Adipocyte (in vitro differentiated cells): ENCODE measurements at regions not wholly inside any gene's neighbourhood (a gene's known extent, or its start where the extent isn't known, plus 50 kb on each side); places are given as distances from the start of the nearest gene placed in this dataset.

Experiments used
- DNase-seq: peaks from one replicate; pipeline ENCODE4 v3.0.0-alpha.2; 2015; ENCODE audit warnings: low read depth
- H3K27me3 ChIP-seq: replicated peaks from 2 replicates; pipeline ENCODE4 v1.7.0; 2013; ENCODE audit warnings: mild to moderate bottlenecking, low read length, moderate library complexity; ENCODE audit not compliant: control insufficient read depth, insufficient read depth
- H3K36me3 ChIP-seq: 2 replicates; pipeline ENCODE4 v1.7.0; 2013; ENCODE audit warnings: low read length, mild to moderate bottlenecking, moderate library complexity; ENCODE audit not compliant: control insufficient read depth, insufficient read depth, severe bottlenecking
- H3K4me1 ChIP-seq: 2 replicates; pipeline ENCODE4 v1.7.0; 2013; ENCODE audit warnings: mild to moderate bottlenecking, low read length, moderate library complexity; ENCODE audit not compliant: control insufficient read depth, insufficient read depth
- H3K4me3 ChIP-seq: 2 replicates; pipeline ENCODE4 v1.7.0; 2013; ENCODE audit warnings: mild to moderate bottlenecking, low read length, moderate library complexity
- H3K9ac ChIP-seq: 2 replicates; pipeline ENCODE4 v1.7.0; 2013; ENCODE audit warnings: mild to moderate bottlenecking, low read length, moderate library complexity
- H3K9me3 ChIP-seq: 2 replicates; pipeline ENCODE4 v1.7.0; 2013; ENCODE audit warnings: mild to moderate bottlenecking, low read length, moderate library complexity; ENCODE audit not compliant: control insufficient read depth

DNA sequence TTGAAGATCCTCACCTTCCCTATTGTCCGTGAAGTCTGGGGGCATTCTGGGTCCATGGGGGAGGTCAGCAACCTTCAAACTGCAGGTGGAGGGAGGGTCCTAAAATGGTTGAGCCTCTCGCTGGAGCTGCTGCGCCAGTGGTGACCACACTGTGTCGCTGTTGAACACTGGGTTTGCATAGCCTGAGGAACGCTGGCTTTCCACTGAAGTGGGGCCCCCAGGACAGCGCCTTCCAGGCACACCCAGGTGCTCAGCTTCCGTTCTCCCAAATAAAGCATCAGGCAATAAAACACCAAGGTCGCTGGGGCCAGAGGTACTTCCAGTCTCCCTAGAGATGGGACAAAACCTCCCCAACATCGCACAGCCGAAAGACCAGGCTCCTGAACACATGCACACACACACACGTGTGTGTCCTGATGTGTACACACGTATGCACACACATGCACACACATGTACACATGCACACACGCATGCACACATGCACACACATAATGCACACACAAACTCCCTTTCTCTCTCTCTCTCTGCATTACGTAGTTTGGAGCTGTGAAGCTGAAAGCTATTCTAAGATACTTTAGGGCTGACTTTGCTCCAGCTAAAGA, 120.6 kb downstream of the IRF8 start:
- DNase-seq = no peak
- Histone ChIP-seq H3K4me3 (no peak overlapping the region), H3K36me3 (no peaks in the 10 kb centered on the region), H3K4me1 (no peaks in the 10 kb centered on the region), H3K9ac (no peak overlapping the region), H3K9me3 (peaks cover 38% of the 10 kb centered on the region), H3K27me3 (peaks cover 26% of the 10 kb centered on the region)

DNA sequence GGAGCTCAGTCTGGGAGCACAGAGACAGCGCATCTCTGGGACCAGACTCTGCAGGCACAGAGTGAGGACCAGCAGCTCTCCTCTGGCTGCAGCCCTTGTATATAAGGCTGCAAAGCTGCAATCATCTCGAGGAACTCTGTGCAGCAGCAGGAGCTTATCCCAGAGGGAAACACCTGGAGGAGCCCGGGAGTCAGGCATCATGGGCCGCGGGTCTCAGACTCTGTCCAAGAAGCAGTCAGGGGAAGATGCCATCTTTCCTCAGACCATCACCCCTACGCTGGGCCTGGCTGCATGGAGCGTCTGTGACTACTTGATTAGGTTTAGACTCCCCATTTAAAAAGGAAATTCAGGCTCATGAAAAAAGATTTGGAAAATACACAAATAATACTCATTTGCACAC, 122.0 kb downstream of the IRF8 start:
- no peak overlapping the region for H3K4me3 ChIP-seq

DNA sequence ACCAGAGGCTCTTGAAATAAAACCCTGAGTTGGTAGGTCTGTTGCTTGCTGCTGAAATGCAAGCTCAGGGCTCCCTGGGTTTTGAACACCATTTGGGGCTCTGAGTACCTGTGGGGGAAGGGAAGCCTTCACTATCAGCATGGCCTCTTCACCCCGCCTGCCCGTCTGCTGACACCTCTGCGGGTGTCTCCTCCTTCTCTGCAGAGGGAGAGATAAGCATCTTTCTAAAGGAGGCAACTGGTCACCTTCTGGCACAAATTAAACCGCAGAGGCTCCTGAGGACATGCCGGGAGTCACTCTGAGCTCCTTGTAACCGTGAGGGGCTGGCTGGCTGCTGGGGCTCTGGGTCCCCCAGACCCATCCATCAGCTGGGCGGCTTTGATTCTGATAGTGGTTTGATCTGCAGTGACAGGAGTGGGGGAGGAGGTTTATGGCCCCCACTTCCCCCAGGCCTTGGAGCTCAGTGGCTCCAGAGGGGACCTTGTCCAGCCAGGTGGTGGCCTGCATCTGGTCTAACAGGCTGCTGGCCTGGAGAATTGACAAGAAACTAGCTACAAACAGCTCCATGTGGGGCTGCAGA, 123.5 kb downstream of the IRF8 start:
- Histone ChIP-seq H3K4me1 (no peaks in the 10 kb centered on the region), H3K27me3 (peaks cover 18% of the 10 kb centered on the region)
- no peak for DNase-seq

More for the DNA sequence above, 122.0 kb downstream of the IRF8 start:
- Histone ChIP-seq H3K36me3 (no peaks in the 10 kb centered on the region), H3K27me3 (peaks cover 22% of the 10 kb centered on the region), H3K9ac (no peak overlapping the region), H3K4me1 (no peaks in the 10 kb centered on the region), H3K9me3 (peaks cover 49% of the 10 kb centered on the region)
- DNase-seq = no peak

DNA sequence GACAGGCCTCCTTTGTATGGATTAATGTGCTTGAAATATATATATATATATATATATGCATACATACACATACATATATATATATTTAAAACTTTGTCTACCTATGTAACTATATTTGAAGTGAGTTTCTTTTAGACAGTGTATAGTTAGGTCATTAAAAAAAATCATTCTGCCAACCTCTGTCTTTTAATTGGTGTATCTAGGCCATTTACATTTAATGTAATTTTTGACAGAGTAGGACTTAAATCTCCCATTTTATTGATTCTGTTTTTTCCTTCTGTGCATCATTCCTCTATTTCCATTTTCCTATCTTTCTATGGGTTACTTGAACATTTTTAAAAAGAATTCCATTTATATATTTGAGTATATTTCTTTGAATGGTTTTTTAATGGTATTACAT, 125.2 kb downstream of the IRF8 start:
- peaks cover 27% of the 10 kb centered on the region for H3K27me3 ChIP-seq
- H3K4me3 ChIP-seq = no peak overlapping the region
- no peak overlapping the region for H3K9ac ChIP-seq
- peaks cover 53% of the 10 kb centered on the region for H3K9me3 ChIP-seq
- no peaks in the 10 kb centered on the region for H3K36me3 ChIP-seq
- DNase-seq = no peak
- no peaks in the 10 kb centered on the region for H3K4me1 ChIP-seq

More for the DNA sequence above, 123.5 kb downstream of the IRF8 start:
- peaks cover 49% of the 10 kb centered on the region for H3K9me3 ChIP-seq
- H3K4me3 ChIP-seq = no peak overlapping the region
- H3K9ac ChIP-seq = no peak overlapping the region
- H3K36me3 ChIP-seq = no peaks in the 10 kb centered on the region

DNA sequence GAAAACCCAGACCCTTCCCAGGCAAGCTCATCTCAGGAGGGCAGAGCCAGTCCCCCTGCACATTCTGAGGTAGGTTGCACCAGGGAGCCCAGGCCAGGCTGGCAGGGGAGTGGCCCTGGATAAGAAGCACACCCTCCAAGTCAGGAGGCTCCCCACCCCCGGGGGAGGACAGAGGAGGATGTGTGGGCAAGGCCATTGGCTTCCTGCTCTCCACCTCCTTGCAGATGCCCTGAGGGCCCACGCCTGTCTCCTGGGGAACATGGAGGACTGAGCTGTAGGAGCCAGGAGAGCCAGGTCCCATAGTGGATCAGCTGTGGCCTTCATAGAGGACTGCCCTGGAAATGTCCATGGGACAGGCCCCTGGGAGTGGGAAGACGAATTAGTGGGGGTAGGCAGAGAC, 126.7 kb downstream of the IRF8 start:
- DNase-seq = no peak
- no peak overlapping the region for H3K4me3 ChIP-seq
- H3K27me3 ChIP-seq = peaks cover 36% of the 10 kb centered on the region
- H3K4me1 ChIP-seq = no peaks in the 10 kb centered on the region
- no peaks in the 10 kb centered on the region for H3K36me3 ChIP-seq
- H3K9ac ChIP-seq = no peak overlapping the region
- H3K9me3 ChIP-seq = peaks cover 39% of the 10 kb centered on the region

DNA sequence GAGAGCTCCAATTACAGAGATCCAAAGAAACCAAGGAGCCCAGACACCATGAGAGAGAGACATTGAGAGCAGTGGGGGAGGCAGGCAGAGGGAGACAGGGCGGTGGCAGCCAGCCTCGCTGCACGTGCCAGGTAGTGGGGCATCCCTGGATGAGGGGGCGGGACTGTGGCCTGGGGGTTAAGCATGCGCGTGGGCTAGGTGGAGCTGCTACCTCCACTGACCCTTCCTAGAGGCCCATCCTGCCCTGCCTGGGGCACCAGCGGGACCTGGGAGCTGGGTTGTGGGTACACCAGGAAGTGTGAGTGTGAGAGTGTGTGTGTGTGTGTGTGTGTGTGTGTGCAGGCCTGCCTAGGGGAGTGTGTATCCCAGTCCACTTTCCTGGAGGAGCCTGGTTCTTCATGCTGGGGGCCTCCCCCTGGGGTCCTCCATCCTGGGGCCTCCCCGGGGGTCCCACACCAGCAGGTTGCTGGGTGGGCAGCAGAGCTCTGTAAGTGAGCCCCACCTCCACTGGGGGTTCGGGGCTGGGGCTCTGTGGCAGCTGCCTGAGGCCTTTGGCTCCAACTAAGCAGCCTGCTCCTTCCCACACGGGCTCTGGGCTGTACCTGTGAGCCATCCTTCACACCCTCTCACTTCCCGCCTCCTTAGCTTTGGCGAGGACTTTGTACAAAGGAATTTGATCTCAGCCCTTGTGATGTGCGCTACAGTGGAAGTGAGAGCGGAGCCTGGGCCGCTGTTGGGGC, 127.4 kb downstream of the IRF8 start:
- Histone ChIP-seq H3K9ac (no peak overlapping the region), H3K36me3 (no peaks in the 10 kb centered on the region), H3K4me1 (no peaks in the 10 kb centered on the region), H3K4me3 (no peak overlapping the region), H3K27me3 (peaks cover 43% of the 10 kb centered on the region), H3K9me3 (peaks cover 42% of the 10 kb centered on the region)
- no peak for DNase-seq

DNA sequence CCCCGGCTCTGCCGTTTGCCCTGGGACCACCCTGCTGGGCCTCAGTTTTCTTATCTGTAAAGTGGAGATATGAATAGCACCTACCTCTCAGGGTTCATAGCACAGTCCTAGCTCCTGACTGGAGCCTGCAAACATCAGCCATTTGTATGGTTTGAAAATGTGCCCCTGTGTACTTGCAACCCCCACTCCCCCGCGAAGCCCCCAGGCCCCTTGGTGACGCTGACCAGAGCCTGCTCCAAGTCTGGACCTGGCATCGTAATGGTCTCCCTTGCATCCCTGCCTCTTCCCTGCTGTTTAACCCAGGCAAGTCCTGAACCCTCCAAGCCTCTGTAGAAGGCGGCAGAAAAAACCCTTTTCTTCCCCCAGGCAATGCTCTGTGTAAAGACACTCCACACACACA, 128.0 kb downstream of the IRF8 start:
- Histone ChIP-seq H3K9ac (no peak overlapping the region), H3K27me3 (peaks cover 43% of the 10 kb centered on the region), H3K4me3 (no peak overlapping the region), H3K36me3 (no peaks in the 10 kb centered on the region), H3K4me1 (no peaks in the 10 kb centered on the region), H3K9me3 (peaks cover 43% of the 10 kb centered on the region)
- DNase-seq = no peak

DNA sequence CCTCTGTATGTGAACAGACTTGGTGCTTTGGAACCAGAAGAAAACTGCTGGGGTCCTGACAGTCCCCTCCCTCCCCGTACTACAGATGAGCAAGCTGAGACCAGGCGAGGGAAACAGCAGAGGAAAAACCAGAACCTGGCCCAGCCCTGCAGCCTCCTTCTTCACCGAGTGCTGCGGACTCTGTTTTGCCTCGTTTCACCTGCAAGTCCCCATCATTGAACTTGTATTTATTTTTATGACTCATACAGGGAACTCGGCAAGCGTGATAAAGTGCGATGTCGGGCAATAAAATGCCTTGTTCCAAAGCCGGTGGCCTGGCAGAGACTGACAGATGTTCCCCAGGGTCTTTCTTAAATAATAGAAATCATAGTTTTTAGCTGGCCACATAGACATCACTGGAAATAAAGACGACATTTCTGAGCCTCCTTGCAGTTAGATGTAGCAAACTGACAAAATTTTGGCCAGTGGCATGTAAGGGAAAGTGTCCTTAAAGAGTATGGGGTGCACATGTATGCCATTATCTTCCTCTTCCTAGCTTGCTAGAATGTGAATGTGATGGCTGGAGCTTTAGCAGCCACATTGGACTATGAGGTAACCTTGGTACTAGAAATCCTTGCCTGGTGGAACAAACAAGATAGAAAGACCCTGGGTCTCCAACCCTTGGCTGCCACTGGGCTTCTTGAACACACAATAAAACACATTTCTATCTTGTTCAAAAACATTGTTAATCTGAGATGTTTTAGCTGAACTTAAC, 128.6 kb downstream of the IRF8 start:
- Histone ChIP-seq H3K4me3 (no peak overlapping the region), H3K9ac (no peak overlapping the region), H3K36me3 (no peaks in the 10 kb centered on the region), H3K27me3 (peaks cover 48% of the 10 kb centered on the region), H3K9me3 (peaks cover 43% of the 10 kb centered on the region), H3K4me1 (no peaks in the 10 kb centered on the region)
- DNase-seq = no peak

DNA sequence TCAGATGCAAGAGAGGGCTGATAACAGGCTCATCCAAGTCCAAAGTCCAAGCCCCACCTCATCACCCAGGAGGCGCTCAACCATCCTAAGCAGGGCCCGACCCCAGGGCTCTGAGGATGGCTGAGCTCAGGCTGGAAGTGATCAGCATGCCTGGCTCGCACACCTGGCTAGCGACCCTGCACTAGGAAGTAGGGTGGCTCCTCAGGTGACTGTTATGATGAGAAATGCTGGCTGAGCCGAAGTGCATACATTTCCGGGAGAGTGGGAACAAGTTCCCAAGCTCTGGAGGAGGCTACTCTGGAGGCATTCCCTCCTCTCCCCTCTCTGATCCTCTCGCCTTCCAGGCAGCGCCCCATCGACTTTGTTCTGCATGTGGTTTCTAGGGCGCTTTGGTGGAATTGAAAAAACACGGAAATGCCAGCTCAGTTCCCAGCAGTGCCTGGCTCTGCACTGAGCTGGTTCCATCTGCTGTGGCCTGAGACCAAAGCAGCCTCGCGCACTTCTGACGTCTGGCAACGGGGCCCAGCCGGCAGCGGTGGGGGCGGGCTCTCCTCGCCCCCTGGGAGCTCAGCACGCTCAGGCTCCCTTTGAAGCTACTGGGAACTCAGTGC, 130.3 kb downstream of the IRF8 start:
- DNase-seq = peak; percentile 36
- Histone ChIP-seq H3K27me3 (peaks cover 65% of the 10 kb centered on the region), H3K36me3 (no peaks in the 10 kb centered on the region), H3K4me1 (no peaks in the 10 kb centered on the region), H3K9me3 (peaks cover 27% of the 10 kb centered on the region), H3K9ac (no peak overlapping the region), H3K4me3 (no peak overlapping the region)

DNA sequence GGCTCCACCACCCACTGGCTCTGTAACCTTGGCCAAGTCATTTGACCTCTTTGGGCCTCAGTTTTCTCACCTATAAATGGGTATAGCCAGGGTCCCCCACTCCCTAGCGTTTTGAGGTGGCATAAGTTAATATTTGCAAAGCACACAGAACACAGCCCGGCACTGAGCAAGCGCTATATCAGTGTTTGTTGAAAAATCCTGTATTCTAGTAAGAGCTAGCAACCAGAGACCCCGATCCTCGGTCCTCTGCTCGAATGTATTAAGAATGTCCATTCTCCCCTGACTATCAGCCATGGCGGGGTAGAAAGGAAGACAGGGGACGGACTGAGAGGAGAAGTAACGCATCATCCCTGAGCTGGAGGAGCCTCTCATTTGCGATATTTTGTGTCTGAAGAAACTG, 131.2 kb downstream of the IRF8 start:
- Histone ChIP-seq H3K4me3 (no peak overlapping the region), H3K36me3 (no peaks in the 10 kb centered on the region), H3K9me3 (peaks cover 18% of the 10 kb centered on the region), H3K4me1 (no peaks in the 10 kb centered on the region), H3K27me3 (peaks cover 72% of the 10 kb centered on the region), H3K9ac (no peak overlapping the region)
- DNase-seq = no peak
